HG03432 (cell line): ENCODE measurements at regions not wholly inside any gene's neighbourhood (a gene's known extent, or its start where the extent isn't known, plus 50 kb on each side); places are given as distances from the start of the nearest gene placed in this dataset.
"Not testable (repeated sequence)": the region's sequence is repeated elsewhere in the genome, so short reads cannot be mapped to it uniquely, and the experiment has no call there.

Experiments
- ATAC-seq: cut with Tn5 transposase; IDR thresholded peaks from one replicate; pipeline ENCODE4 v1.9.1; 2021; ENCODE audit warnings: mild to moderate bottlenecking, moderate library complexity; ENCODE audit not compliant: unreplicated experiment

DNA sequence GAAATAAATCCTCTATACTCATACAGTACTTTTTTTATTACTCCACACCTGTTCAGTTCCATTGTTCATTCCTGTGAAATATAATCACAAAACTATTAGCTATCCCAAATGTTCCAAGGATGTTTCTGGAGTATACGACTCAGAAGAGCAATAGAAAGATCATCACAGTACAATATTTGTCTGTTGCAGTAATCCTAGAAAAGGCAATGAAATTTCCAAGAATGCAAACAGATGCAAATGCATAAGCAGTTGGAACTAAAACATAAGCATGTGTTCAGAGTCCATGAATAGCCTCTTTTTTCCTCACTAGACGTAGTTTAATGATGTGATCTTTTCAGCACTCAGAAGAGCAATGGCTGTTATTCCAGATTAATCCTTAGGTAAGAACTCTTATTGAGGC, 55.2 kb downstream of the RTL3 start:
- no peak for ATAC-seq

DNA sequence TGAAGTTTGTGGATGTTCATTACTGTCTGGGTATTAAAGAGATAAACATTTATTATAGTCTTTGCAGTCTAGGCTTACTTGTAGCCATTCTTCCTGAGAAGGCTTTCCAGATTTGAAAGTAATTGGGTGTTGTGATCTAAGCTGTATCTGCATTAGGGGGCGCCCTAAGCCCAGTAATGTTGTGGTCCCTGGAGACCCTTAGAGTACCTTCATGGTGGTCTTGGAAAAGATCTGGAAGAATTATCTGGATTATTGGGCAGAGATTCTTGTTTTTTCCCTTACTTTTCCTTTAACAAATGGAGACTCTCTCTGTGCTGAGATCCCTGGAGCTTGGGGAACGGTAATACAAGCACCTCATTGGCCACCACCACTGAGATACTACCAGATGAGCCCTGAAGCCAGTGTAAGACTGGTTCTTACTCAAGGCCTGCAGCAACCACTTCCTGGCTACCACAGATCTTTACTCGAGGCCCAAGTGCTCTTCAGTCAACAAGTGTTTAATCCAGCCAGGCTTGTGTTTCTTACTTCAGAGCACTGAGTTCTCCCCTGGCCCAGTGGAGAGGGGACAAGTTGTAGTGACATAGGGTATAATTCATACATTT, 63.1 kb downstream of the RTL3 start:
- ATAC-seq, result no peak

DNA sequence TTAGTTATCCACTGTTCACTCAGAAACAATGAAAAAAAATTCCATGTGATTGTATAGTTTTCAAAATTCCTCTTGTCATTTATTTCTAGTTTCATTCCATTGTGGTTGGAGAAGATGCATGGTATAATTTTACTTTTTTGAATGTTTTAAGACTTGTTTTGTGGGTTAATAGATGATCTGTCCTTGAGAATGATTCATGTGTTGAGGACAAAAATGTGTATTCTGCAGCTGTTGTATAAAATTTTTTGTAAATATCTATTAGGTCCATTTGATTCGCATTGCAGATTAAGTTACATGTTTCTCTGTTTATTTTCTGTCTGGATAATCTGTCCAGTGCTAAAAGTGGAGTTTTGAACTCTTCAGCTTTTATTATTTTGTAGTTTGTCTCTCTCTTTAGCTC, 65.4 kb downstream of the RTL3 start:
- no peak for ATAC-seq

DNA sequence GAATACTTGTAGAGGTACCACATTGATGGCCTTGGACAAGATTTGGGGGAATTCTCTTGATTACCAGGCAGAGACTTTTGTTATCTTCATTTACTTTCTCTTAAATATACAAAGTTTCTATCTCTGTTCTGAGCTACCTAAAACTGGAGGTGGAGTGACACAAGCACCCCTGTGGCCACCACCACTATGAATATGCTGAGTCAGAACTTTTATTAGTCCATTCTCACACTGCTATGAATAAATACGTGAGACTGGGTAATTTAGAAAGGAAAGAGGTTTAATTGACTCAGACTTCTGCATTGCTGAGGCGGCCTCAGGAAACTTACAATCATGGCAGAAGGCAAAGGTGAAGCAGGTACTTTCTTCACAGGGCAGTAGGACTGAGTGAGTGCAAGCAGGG, 67.1 kb downstream of the RTL3 start:
- no peak for ATAC-seq

DNA sequence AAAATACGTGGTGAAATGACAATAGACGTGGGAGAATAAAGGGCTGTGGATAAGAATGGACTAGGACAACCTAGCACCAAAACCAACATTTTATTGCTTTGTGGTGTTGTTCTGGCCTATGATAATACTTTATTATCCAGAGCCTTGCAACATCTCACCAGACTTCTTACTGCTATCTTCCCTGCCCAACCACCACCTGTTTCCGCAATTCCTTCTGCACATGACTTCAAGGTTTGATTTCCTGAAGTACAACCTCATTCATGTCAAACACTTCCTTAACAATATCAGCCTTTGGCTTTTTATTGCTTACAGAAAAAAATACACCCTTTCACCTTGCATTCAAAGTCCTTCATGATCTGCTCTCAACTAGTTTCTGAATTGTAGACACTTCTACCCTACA, 84.8 kb downstream of the RTL3 start:
- ATAC-seq, result no peak

DNA sequence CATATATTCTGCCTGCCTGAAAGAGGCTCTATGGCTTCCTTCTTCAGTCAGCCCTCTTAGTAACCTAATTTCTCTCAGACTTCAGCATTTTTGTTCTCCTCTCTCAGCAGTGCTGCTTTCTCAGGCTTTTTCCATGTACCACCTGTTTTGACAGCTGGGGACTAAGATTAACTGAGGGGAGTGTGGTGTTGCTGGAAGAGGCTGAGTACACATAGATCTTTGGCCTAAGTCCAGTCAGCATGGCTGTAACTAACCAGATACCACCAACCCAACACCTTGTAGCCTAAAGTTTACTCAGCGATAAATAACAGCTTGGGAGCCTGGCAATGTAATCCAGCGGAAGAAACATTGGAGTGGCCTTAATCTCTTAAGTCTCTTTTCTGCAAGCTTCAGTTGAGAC, 85.5 kb downstream of the RTL3 start:
- no peak for ATAC-seq

DNA sequence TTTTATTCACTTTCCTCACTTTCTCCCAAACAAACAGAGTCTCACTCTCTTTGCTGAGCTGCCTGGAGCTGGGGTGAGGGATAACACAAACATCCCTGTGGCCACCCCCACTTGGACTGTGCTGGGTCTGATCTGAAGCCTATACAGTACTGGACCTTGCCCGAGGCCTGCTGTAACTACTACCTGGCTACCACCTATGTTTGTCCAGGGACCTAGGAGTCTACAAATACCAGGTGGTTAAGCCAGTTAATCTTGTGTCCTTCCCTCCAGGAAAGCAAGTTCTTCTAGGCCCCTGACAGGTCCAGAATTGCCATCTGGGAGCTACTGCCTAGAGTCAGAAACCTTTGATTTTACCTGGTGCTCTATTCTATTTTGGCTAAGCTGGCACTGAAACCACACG, 87.3 kb downstream of the RTL3 start:
- no peak for ATAC-seq

DNA sequence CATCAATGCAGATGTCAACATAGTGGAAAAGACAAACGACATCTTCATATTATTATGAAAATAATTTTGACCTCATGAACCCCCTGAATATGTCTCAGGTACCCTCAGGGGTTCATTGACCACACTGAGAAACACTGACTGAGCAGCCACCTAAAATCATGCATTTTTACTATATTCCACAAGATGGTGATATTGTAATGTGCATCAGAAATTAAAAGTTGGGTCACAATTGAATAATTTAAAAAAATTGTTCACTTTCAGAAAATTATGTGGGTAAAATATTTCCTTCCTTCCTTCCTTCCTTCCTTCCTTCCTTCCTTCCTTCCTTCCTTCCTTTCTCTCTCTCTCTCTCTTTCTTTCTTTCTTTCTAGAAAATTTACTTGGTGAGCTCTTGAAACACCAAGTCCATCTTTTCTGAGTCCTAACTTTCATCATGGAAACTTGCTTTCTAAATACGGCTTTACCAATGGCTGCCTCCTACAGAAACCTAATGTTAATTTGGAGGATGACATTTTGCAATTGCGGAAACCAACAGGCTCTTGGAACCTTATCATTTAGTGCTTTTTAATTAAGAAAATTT, 103.6 kb downstream of the RTL3 start:
- no peak for ATAC-seq

DNA sequence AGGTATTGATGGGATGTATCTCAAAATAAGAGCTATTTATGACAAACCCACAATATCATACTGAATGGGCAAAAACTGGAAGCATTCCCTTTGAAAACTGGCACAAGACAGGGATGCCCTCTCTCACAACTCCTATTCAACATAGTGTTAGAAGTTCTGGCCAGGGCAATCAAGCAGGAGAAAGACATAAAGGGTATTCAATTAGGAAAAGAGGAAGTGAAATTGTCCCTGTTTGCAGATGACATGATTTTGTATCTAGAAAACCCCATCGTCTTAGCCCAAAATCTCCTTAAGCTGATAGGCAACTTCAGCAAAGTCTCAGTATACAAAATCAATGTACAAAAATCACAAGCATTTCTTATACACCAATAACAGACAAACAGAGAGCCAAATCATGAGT, 106.5 kb downstream of the RTL3 start:
- ATAC-seq, result not testable (repeated sequence)

DNA sequence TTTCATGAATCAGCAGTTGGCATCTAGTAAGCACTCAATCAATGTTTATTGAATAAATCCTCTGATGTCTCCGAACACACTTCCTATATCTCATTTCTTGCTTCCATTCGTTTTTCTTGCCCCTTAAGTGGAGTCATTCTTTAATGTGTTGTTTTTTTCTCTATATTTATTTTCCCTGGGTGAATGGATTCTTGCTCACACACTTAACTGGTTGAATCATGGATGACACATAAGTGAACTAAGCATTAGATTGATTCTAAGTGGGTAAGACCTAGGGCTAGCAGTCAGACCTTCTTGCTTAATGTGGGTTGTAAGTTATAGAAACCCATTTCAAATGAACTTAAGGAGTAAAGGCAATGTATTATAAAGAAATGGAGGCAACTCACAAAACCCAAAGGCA, 111.1 kb downstream of the RTL3 start:
- no peak for ATAC-seq

DNA sequence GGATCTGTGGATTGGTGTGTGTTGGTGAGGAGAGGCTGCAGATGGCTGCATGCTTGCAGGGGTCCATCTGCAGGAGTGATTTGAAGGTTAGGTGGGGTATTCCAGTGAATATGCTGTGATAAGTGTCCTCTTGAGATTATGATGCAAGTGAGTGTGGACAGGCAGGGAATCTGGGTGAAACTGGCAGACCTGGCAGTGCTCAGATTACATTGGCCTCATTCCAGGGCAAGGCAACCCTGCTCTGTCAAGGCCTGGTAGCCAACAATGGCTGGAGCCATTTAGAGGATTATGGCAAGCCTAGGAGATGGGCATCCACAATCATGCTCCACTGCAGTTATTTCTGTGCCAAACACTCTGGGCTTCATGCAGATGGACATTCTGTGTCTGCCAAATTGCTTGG, 113.9 kb downstream of the RTL3 start:
- no peak for ATAC-seq

DNA sequence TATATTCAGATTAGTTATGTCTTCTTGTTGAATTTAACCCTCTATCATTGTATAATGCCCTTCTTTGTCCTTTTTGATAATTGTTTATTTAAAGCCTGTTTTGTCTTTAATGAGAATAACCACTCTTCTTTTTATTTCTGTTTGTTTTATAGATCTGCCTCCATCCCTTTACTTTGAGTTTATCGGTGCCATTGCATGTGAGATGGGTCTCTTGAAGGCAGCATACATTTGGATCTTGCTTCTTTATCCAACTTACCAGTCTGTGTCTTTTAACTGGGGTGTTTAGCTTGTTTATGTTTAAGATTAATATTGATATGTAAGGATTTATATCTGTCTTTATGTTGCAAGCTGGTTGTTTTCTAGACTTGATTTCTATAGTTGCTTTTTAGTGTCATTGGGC, 115.8 kb downstream of the RTL3 start:
- ATAC-seq, result no peak

DNA sequence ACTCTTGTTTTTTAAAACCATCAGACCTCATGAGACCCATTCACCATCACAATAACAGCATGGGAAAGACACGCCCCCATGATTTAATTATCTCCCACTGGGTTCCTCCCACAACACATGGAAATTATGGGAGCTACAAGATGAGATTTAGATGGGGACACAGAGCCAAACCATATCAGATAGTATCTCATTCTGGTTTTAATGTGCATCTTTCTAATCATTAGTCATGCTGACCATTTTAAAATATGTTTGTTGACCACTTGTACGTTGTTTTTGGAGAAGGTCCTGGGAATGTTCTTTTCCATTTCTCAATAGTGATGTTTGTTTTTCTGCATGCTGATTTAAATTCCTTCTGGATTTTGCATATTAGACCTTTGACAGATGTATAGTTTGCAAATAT, 119.0 kb downstream of the RTL3 start:
- no peak for ATAC-seq

DNA sequence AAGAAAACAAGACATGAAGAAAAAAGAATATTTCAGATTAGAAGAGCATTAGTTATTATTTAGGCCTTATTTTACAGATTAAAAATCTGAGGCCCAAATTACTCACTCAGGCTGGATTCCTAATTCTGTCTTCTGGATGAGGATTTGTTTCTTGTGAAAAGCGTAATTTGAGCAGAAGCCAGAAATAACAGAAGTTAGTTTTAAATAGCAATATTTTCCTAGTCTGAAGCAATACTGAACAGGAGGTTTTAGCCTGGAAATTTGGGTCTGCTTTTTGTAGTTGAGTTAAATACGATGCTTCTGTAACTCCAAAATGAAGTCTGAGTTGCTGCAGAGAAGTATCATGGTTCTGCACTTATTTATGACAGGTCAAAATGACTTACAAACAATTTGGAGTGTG, 124.9 kb downstream of the RTL3 start:
- no peak for ATAC-seq

DNA sequence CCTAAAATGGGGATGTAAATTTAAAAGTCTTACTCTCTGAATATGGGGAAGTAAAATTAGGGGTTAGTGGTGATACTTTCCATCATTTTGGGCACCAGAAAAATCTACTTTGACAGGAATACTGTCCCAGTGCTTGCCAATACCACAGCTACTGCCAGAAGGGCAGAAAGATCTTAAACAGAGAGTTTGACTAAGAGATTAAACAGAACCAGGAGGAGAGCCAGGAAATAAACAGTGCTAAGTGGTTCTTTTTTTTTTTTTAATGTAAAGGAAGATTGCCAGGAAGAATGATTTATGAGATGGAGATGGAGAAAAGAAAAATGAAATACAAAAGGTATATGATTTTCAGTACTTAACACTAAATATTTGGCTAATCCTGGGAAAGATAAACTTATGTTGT, 126.8 kb downstream of the RTL3 start:
- no peak for ATAC-seq

DNA sequence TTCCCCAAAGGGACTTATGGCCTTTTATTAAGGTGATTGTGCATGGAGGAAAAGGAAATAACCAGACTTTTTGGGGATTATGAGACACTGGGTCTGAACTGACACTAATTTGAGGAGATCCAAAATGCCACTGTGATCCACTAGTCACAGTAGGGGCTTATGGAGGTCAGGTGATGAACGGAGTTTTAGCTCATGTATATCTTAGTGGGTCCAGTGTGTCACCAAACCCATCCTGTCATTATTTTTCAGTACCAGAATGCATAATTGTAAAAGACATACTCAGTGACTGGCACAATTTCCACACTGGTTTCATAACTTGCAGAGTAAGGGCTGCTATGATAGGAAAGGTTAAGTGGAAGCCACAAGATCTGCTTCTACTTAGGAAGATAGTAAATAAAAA, 131.3 kb downstream of the RTL3 start:
- no peak for ATAC-seq

DNA sequence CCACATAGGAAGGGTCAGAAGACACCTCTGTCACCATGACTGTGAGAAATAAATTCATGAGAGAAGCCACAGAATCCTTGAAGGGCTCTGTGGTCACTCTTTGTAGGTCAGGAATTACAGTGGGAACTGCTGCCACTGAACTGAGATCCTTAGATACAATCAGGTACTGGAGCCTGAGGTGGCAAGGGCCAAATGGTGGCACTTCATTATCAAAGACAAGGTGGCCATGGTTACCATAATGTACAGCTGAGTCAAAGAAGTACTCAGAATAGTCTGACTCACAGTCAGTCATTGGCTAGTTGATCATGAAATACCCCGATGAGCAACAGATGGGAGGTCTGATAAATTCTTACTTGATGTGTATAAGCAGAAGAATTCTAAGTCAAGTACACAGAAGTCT, 131.9 kb downstream of the RTL3 start:
- ATAC-seq, result no peak

DNA sequence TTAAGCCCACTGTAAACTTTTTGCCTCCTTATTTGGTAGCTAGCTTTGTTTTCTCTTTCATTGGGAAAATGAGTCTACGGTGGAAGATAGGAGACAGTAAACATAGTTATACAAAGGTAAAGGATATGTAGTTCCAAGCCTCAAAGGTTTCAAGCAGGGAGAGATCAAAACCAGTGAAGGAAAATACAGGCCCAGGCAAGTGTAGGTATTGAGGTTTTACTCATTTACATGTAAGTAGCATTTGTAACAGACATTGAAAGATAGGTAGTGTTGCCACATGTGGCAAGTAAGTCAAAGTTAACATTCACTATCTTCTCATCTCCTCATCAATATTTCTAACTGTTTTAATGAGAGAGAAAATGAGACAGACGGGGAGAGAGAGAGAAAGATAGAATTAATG, 136.5 kb downstream of the RTL3 start:
- ATAC-seq, result no peak

DNA sequence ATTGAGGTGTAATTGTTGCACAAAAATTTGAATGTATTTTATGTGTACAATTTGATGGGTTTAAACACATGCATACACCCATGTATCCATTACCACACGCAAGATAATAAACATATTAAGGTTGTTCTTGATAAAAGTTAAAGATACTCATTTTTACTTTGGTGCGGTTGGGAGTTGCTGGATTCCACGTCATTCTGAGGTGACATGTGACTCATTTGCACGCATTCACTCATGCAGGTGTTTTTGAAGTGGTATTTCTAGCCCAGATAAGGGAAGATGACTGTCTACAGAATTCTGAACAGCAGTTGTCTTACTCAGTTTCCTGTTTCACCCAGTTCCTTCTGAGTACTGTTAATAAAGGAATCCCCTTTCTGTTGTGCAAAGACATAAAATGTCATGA, 142.0 kb downstream of the RTL3 start:
- peak; percentile 92 for ATAC-seq

DNA sequence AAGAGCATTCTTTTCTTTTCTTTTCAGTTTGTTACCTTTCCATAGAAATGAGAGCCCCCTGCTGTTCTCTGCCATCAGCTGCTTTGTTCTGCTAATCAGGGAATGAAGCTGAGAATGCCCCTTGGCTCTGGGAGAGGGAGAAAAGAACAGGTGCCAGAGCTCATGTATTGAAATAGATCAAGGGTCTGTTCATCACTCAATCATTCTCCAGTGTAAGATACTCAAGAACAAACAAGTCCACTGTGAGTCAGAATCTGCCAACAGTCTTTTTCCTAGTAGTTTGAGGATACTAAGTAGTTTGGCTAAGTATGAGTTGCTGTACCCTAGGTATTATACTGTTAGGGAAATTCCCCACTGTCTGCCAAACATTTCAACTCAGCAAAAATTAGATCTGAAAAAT, 144.3 kb downstream of the RTL3 start:
- peak; percentile 40 for ATAC-seq

DNA sequence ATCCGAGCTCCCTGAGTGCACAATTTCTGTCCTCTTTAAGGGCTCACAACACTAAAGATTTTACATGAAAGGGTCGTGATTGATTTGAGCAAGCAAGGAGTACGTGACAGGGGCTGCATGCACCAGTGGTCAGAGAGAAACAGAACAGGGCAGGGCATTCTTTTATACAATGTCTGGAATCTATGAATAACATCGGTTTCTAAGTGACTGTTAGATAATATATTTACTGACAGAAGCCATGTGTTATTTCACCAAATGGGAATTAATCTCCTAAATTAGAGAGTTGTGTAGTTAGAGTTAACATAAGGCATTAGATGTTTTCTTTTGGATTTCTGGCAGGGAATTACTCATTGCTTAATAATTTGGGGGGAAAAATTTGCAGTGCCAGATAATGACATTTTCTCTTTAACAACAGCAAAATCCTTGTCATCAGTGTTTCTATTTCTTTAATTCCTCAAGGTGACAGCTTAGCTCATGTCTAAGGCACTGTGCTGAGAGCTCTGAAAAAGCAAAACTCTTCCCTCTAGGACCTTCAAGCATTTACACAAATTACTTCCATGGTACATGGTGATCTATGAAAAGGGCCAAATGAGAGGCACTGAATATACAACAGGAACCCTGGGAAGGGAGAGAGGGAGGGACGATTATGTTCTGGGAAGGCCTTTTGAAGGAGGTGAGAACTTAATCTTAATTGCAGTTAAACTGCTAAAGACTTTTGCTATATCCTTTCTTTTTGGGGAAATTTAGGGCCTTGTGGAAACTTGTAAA, 145.0 kb downstream of the RTL3 start:
- ATAC-seq, result no peak

DNA sequence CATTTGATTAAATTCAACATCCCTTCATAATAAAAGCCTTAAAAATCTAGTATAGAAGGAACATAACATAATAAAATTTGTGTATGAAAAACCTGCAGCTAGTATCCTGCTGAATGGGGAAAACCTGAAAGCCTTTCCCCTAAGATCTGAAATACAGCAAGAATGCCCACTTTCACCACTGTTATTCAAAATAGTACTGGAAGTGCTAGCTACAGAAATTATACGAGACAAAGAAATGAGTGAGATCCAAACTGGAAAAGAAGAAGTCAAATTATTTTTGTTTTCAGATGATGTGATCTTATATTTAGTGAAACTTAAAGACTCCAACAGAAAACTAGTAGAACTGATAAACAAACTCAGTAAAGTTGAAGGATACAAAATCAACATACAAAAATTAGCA, 152.9 kb downstream of the RTL3 start:
- ATAC-seq, result no peak

DNA sequence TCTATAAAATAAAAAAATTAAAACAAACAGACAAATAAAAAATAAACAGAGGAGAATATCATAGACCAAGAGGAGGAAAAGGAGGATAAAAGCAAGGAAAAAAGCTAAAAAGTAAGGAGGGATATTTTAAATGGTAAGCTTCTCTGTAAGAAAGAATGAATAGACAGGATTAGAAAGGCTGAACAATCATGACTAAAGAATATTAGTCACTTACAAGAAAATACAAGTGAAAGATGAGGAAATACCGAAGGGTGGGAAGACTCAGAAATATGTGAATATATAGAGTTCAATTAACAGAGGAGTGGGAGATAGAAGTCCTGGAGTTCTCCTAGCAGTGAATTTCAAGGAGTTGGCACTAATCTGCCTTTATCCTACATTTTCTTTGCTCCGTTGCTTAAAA, 162.6 kb downstream of the RTL3 start:
- no peak for ATAC-seq
